CD4-positive, CD25-positive, alpha-beta regulatory T cell (primary cell): ENCODE measurements at regions not wholly inside any gene's neighbourhood (a gene's known extent, or its start where the extent isn't known, plus 50 kb on each side); places are given as distances from the start of the nearest gene placed in this dataset.

Experiments used
- ATAC-seq, 2 donors: fragments of 150-1000 bp; cut with Tn5 transposase; one replicate each; pipeline ENCODE4 v1.10.0; 2021; ENCODE audit warnings: low read depth in 2 of 2, moderate number of reproducible peaks in 2 of 2, moderate library complexity in 1 of 2
- DNase-seq, 3 donors: peaks; one replicate each; pipeline versions ENCODE4 v3.0.0 to v3.0.0-alpha.2; 2012 to 2022; ENCODE audit warnings: mixed read lengths in 1 of 3
- H3K27ac ChIP-seq: one replicate; pipeline ENCODE4 v1.7.0; 2013; ENCODE audit warnings: mild to moderate bottlenecking, low read length; ENCODE audit not compliant: insufficient read depth, poor library complexity, severe bottlenecking
- H3K27me3 ChIP-seq: one replicate; pipeline ENCODE4 v1.7.0; 2013; ENCODE audit warnings: low read length; ENCODE audit not compliant: control insufficient read depth, insufficient read depth
- H3K36me3 ChIP-seq: one replicate; pipeline ENCODE4 v1.7.0; 2013; ENCODE audit warnings: mild to moderate bottlenecking, low read length, moderate library complexity; ENCODE audit not compliant: control insufficient read depth, insufficient read depth
- H3K4me1 ChIP-seq: 2 replicates; pipeline ENCODE4 v1.7.0; 2013; ENCODE audit warnings: mild to moderate bottlenecking, low read length; ENCODE audit not compliant: insufficient read depth, control insufficient read depth, poor library complexity, severe bottlenecking
- H3K4me3 ChIP-seq: one replicate; pipeline ENCODE4 v1.7.0; 2013; ENCODE audit warnings: low read depth, mild to moderate bottlenecking, low read length, moderate library complexity
- H3K9me3 ChIP-seq, 2 experiments: 1 replicate in 1 of 2; 2 replicates in 1 of 2; pipeline ENCODE4 v1.7.0; 2013; ENCODE audit warnings: low read length in 2 of 2, mild to moderate bottlenecking in 1 of 2, moderate library complexity in 1 of 2; ENCODE audit not compliant: control insufficient read depth in 2 of 2
- H3K27ac Mint-ChIP-seq, 3 donors: one replicate each; pipeline ENCODE4 v1.8.0; 2020 to 2022; ENCODE audit warnings: mild to moderate bottlenecking in 3 of 3, mixed read lengths in 3 of 3, moderate library complexity in 2 of 3
- H3K27me3 Mint-ChIP-seq: one replicate; pipeline ENCODE4 v1.8.0; 2022; ENCODE audit warnings: mild to moderate bottlenecking, mixed read lengths
- H3K36me3 Mint-ChIP-seq: one replicate; pipeline ENCODE4 v1.8.0; 2020; ENCODE audit warnings: mixed read lengths
- H3K4me1 Mint-ChIP-seq, 4 donors: one replicate each; pipeline ENCODE4 v1.8.0; 2020 to 2022; ENCODE audit warnings: mixed read lengths in 4 of 4, mild to moderate bottlenecking in 1 of 4
- H3K4me3 Mint-ChIP-seq, 4 donors: one replicate each; pipeline ENCODE4 v1.8.0; 2020 to 2022; ENCODE audit warnings: mild to moderate bottlenecking in 4 of 4, mixed read lengths in 4 of 4, moderate library complexity in 3 of 4
- H3K9me3 Mint-ChIP-seq, 7 donors: one replicate each; pipeline ENCODE4 v1.8.0; 2020 to 2022; ENCODE audit warnings: mixed read lengths in 7 of 7, mild to moderate bottlenecking in 3 of 7, moderate library complexity in 2 of 7

DNA sequence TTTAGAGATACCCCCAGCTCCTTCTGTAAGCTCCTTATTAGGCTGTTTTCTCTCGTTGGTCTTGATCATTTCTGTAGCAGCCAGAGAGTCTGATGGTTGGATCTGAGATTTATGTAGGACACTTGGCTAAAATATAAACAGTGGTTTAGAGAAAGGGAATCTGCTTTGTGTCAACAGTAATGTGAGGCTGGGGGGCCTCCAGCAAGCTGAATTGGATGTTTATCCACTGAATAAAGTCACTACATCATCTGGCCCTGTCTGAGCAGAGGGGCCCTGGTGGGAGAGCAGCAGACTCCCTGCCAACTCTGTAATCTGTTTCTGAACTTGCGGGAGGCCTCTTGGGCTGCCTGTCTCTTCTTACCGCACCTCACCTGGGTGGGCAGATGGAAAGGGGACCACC is 328.5 kb upstream of the PLET1 start:
- Histone ChIP-seq H3K4me3 (no peak overlapping the region), H3K4me1 (peaks cover 4% of the 10 kb centered on the region), H3K27me3 (no peaks in the 10 kb centered on the region), H3K9me3 (no peaks in the 10 kb centered on the region), H3K36me3 (no peaks in the 10 kb centered on the region), H3K27ac (no peak overlapping the region)
- peaks cover 0 to 3% (median 1%) of the 10 kb centered on the region in 4 donors for H3K4me1 Mint-ChIP-seq
- H3K27me3 Mint-ChIP-seq, result no peaks in the 10 kb centered on the region
- ATAC-seq (no peak), DNase-seq (no peak)
- H3K27ac Mint-ChIP-seq, result no peak overlapping the region
- H3K36me3 Mint-ChIP-seq, result no peaks in the 10 kb centered on the region
- H3K9me3 Mint-ChIP-seq, result no peaks in the 10 kb centered on the region
- H3K4me3 Mint-ChIP-seq, result no peak overlapping the region

GRCh38 chr11:112590764-112591163 is 330.1 kb upstream of the PLET1 start:
- H3K27me3 ChIP-seq, result peaks cover 2% of the 10 kb centered on the region
- Mint-ChIP-seq H3K36me3 (no peaks in the 10 kb centered on the region), H3K4me1 (peaks cover 0 to 3% (median 1%) of the 10 kb centered on the region in 4 donors), H3K27me3 (no peaks in the 10 kb centered on the region), H3K27ac (no peak overlapping the region), H3K9me3 (no peaks in the 10 kb centered on the region), H3K4me3 (no peak overlapping the region)
- H3K9me3 ChIP-seq, result no peaks in the 10 kb centered on the region
- no peaks in the 10 kb centered on the region for H3K36me3 ChIP-seq
- DNase-seq (no peak), ATAC-seq (no peak)
- peaks cover 4% of the 10 kb centered on the region for H3K4me1 ChIP-seq
- H3K4me3 ChIP-seq, result no peak overlapping the region
- H3K27ac ChIP-seq, result no peak overlapping the region

DNA sequence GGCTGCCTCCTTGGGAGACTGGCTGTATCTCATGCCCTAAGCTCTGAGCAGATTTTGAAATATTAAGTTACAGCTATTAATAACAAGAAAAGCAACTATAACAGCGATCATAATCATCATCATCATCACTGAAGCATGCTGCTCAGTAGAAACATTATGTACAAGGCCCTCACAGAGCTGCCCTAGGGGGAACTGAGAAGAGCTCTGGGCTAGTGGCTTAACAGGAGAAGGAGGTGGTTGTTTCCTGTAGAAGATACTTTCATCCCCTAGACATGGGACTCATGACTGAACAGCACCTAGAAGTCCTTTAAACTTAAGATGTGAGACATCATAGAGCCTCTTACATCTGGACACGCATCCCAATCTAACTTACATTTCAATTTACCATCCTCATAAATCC is 332.8 kb upstream of the PLET1 start:
- Mint-ChIP-seq H3K27ac (no peak overlapping the region), H3K9me3 (no peaks in the 10 kb centered on the region), H3K4me3 (no peak overlapping the region), H3K36me3 (no peaks in the 10 kb centered on the region), H3K4me1 (peaks cover 0 to 7% (median 2%) of the 10 kb centered on the region in 4 donors), H3K27me3 (no peaks in the 10 kb centered on the region)
- ATAC-seq, result no peak
- Histone ChIP-seq H3K27me3 (peaks cover 2% of the 10 kb centered on the region), H3K4me3 (no peak overlapping the region), H3K9me3 (no peaks in the 10 kb centered on the region), H3K4me1 (peaks cover under 1% of the 10 kb centered on the region), H3K36me3 (no peaks in the 10 kb centered on the region), H3K27ac (no peak overlapping the region)
- DNase-seq, result no peak

DNA sequence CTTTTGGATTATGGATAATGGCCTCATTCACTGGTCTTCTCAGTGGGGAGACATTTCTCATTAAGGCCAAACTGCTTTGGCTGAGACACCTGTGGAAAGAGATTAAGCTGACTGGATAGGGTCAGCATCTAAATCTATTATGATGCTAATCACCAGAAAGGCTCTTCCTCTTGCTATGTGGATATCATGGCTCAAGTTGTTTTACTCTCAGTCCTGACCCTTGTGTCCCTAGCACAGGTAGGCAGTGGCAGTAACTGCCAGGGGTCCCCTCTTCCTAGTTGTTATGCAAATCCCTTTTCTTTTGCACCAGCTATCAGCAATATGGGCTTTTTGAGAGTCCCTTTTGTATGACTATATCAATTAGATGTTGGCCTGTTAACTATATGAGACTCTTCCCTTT is 335.7 kb upstream of the PLET1 start:
- H3K4me3 ChIP-seq, result no peak overlapping the region
- H3K27me3 ChIP-seq, result peaks cover 4% of the 10 kb centered on the region
- no peaks in the 10 kb centered on the region for H3K9me3 ChIP-seq
- DNase-seq (no peak), ATAC-seq (no peak)
- Mint-ChIP-seq H3K4me3 (no peak overlapping the region), H3K27ac (no peak overlapping the region), H3K27me3 (no peaks in the 10 kb centered on the region), H3K4me1 (peaks cover 0 to 7% (median 2%) of the 10 kb centered on the region in 4 donors), H3K36me3 (no peaks in the 10 kb centered on the region), H3K9me3 (no peaks in the 10 kb centered on the region)
- no peak overlapping the region for H3K27ac ChIP-seq
- no peaks in the 10 kb centered on the region for H3K4me1 ChIP-seq
- H3K36me3 ChIP-seq, result no peaks in the 10 kb centered on the region

DNA sequence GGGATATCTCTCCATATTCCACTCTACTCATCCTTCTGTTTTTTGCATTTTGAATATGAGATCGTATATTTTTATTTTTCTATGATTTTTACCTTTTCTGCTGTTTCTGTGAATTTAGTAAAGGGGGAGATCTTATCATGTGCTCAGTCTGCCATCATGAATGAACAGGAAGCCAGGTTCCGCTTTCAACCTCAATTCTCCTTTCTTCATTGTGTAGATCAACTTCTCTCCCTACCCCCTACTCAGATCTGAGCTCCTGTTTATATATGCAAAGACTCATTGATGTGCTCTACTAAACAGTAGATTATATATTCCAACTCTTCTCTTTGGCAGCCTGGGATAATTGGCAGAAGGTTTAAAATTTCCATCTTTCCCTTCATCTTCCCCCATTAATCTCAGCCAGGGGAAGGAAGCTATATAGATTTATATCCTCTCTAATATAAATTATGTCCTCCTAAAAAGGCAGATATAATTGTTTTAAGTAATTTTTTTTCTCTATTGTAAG is 336.7 kb upstream of the PLET1 start:
- H3K36me3 Mint-ChIP-seq, result no peaks in the 10 kb centered on the region
- no peaks in the 10 kb centered on the region for H3K36me3 ChIP-seq
- peaks cover 0 to 7% (median 2%) of the 10 kb centered on the region in 4 donors for H3K4me1 Mint-ChIP-seq
- no peaks in the 10 kb centered on the region for H3K9me3 ChIP-seq
- no peak for DNase-seq
- H3K9me3 Mint-ChIP-seq, result no peaks in the 10 kb centered on the region
- no peak for ATAC-seq
- H3K27me3 ChIP-seq, result peaks cover 4% of the 10 kb centered on the region
- peaks cover 6% of the 10 kb centered on the region for H3K27me3 Mint-ChIP-seq
- no peak overlapping the region for H3K4me3 Mint-ChIP-seq
- H3K27ac Mint-ChIP-seq, result no peak overlapping the region
- no peak overlapping the region for H3K27ac ChIP-seq
- H3K4me1 ChIP-seq, result no peaks in the 10 kb centered on the region
- no peak overlapping the region for H3K4me3 ChIP-seq

DNA sequence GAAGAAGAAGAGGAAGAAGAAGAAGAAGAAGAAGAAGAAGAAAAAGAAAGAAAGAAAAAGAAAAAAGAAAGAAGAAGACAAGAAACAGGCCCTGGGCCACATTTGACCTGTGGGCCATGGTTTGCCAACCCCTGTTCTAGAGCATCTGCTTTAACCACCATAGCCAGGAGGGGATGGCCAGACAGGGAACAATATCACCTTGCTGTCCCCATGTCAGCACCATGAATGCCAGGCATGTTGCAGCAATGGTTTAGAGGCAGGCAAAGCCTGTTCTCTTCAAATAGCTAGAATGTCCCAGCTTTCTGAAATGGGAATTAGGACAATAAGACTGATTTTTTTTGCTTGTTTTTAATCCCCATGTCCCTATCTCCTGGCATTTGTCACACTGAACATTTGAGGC is 338.6 kb upstream of the PLET1 start:
- H3K4me3 ChIP-seq, result no peak overlapping the region
- Mint-ChIP-seq H3K27me3 (peaks cover 6% of the 10 kb centered on the region), H3K4me1 (peaks cover 0 to 7% (median 2%) of the 10 kb centered on the region in 4 donors), H3K36me3 (no peaks in the 10 kb centered on the region), H3K4me3 (no peak overlapping the region), H3K9me3 (no peaks in the 10 kb centered on the region), H3K27ac (no peak overlapping the region)
- no peaks in the 10 kb centered on the region for H3K9me3 ChIP-seq
- peaks cover 4% of the 10 kb centered on the region for H3K27me3 ChIP-seq
- DNase-seq (no peak), ATAC-seq (no peak)
- no peaks in the 10 kb centered on the region for H3K36me3 ChIP-seq
- no peaks in the 10 kb centered on the region for H3K4me1 ChIP-seq
- H3K27ac ChIP-seq, result no peak overlapping the region

DNA sequence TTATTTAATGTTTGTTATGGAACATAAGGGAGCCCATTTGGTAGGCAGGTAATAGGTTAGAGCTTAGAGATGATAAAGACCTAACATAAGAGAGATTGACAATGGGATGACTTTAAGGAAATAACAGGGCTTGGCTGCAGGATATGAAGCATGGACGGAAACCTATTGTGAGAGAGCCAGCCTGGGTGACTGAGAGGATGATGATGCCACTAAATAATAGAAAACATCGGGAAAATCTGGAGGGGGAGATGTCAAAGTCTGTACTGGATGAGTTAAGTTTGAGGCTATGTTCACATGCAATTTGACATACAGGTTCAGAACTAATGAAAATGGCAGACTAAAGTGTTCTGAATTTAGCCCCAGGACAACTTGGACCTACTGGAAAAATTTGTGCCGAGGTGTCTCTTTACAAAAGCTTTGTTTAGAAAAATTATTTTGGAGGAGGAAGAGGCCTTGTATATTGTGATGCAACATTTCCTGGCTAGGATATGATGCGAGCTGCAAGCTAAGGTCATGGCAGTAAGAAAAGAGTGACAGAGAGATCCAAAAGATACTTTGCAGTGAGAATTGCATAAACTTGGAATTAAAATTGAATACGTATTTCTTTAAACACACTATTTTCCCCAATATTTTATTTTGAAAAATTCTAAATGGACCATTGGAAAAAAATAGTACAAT is 339.3 kb upstream of the PLET1 start:
- Mint-ChIP-seq H3K4me3 (no peak overlapping the region), H3K27ac (no peak overlapping the region), H3K36me3 (no peaks in the 10 kb centered on the region), H3K4me1 (peaks cover 0 to 7% (median 2%) of the 10 kb centered on the region in 4 donors), H3K9me3 (no peaks in the 10 kb centered on the region), H3K27me3 (peaks cover 11% of the 10 kb centered on the region)
- Histone ChIP-seq H3K27me3 (peaks cover 5% of the 10 kb centered on the region), H3K9me3 (no peaks in the 10 kb centered on the region), H3K4me3 (no peak overlapping the region), H3K36me3 (no peaks in the 10 kb centered on the region), H3K27ac (no peak overlapping the region), H3K4me1 (no peaks in the 10 kb centered on the region)
- DNase-seq (no peak), ATAC-seq (no peak)

DNA sequence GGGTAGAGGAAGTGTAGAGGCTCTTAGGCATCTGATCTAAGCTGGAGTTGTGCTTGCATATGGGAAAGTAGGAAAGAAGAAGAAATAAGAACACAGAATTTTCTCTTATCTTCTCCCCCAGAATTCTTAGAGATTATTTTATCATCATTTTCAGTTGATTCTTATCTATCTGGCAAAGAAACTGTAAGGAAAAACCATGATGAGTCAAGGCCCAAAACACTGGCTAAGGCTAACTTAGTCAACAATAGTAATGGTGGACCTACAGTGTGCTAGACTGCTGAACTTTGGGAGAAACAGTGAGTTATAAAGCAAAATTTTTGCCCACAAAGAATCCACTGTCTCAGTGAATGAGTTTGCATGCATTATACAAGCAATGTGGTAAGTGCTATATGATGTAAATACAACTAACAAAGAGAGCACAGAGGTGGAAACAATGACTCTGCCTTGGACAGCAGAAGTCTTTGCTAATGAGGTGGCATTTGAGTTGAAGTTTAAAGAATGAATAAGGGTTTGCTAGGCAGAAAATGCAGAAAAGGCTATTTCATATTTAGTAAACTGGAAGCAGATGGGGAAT is 344.5 kb upstream of the PLET1 start:
- Histone ChIP-seq H3K27ac (no peak overlapping the region), H3K9me3 (no peaks in the 10 kb centered on the region), H3K27me3 (peaks cover 3% of the 10 kb centered on the region), H3K4me1 (no peaks in the 10 kb centered on the region), H3K36me3 (no peaks in the 10 kb centered on the region), H3K4me3 (no peak overlapping the region)
- DNase-seq (no peak), ATAC-seq (no peak)
- Mint-ChIP-seq H3K27ac (no peak overlapping the region), H3K27me3 (peaks cover 26% of the 10 kb centered on the region), H3K4me3 (no peak overlapping the region), H3K36me3 (no peaks in the 10 kb centered on the region), H3K4me1 (no peaks in the 10 kb centered on the region), H3K9me3 (peaks cover 0 to 1% (median 0%) of the 10 kb centered on the region in 7 donors)
